ENCODE measurements at regions not wholly inside any gene's neighbourhood (a gene's known extent, or its start where the extent isn't known, plus 50 kb on each side); places are given as distances from the start of the nearest gene placed in this dataset.

GRCh38 chr10:53749439-53749838, 976.9 kb upstream of the MBL2 start:
- DNase-seq (ENCODE audit: low spot score): no peak

- DNase-seq (ENCODE audit: low spot score): no peak
These were observed 975.7 kb upstream of the MBL2 start for GRCh38 chr10:53748319-53748718.

- DNase-seq (ENCODE audit: low spot score): no peak
These were observed 972.2 kb upstream of the MBL2 start for GRCh38 chr10:53744746-53745145.

- no peak for DNase-seq (ENCODE audit: low spot score)
These were observed 971.6 kb upstream of the MBL2 start for GRCh38 chr10:53744176-53744575.

GRCh38 chr10:53737132-53737531, 964.5 kb upstream of the MBL2 start:
- DNase-seq (ENCODE audit: low spot score): no peak

- DNase-seq (ENCODE audit: low spot score): no peak
These were observed 954.3 kb upstream of the MBL2 start for GRCh38 chr10:53726921-53727320.

- no peak for DNase-seq (ENCODE audit: low spot score)
These were observed 952.0 kb upstream of the MBL2 start for GRCh38 chr10:53724581-53724980.

GRCh38 chr10:53719658-53720057, 947.1 kb upstream of the MBL2 start:
- DNase-seq (ENCODE audit: low spot score): no peak

GRCh38 chr10:53716156-53716555, 943.6 kb upstream of the MBL2 start:
- no peak for DNase-seq (ENCODE audit: low spot score)

GRCh38 chr10:53713431-53713830, 940.8 kb upstream of the MBL2 start:
- no peak for DNase-seq (ENCODE audit: low spot score)

GRCh38 chr10:53702489-53702888, 929.9 kb upstream of the MBL2 start:
- no peak for DNase-seq (ENCODE audit: low spot score)

GRCh38 chr10:53701213-53701612, 928.6 kb upstream of the MBL2 start:
- DNase-seq (ENCODE audit: low spot score): no peak

GRCh38 chr10:53700278-53700677, 927.7 kb upstream of the MBL2 start:
- DNase-seq (ENCODE audit: low spot score): no peak

GRCh38 chr10:53699684-53700083, 927.1 kb upstream of the MBL2 start:
- no peak for DNase-seq (ENCODE audit: low spot score)

- DNase-seq (ENCODE audit: low spot score): no peak
These were observed 926.6 kb upstream of the MBL2 start for GRCh38 chr10:53699231-53699630.

GRCh38 chr10:53697038-53697437, 924.5 kb upstream of the MBL2 start:
- DNase-seq (ENCODE audit: low spot score): no peak

GRCh38 chr10:53690524-53691240, 918.1 kb upstream of the MBL2 start:
- no peak for DNase-seq (ENCODE audit: low spot score)

GRCh38 chr10:53687800-53688199, 915.2 kb upstream of the MBL2 start:
- no peak for DNase-seq (ENCODE audit: low spot score)

GRCh38 chr10:53682885-53683284, 910.3 kb upstream of the MBL2 start:
- no peak for DNase-seq (ENCODE audit: low spot score)

- no peak for DNase-seq (ENCODE audit: low spot score)
These were observed 909.9 kb upstream of the MBL2 start for GRCh38 chr10:53682458-53682857.

- DNase-seq (ENCODE audit: low spot score): no peak
These were observed 907.1 kb upstream of the MBL2 start for GRCh38 chr10:53679666-53680065.

GRCh38 chr10:53675177-53675576, 902.6 kb upstream of the MBL2 start:
- DNase-seq (ENCODE audit: low spot score): no peak

- no peak for DNase-seq (ENCODE audit: low spot score)
These were observed 894.5 kb upstream of the MBL2 start for GRCh38 chr10:53667063-53667462.

GRCh38 chr10:53664282-53665019, 891.9 kb upstream of the MBL2 start:
- peak; percentile 2 for DNase-seq (ENCODE audit: low spot score)

Measured in LoVo (cell line).